HS-5 (cell line): ENCODE measurements at regions not wholly inside any gene's neighbourhood (a gene's known extent, or its start where the extent isn't known, plus 50 kb on each side); places are given as distances from the start of the nearest gene placed in this dataset.
"Not testable (repeated sequence)": the region's sequence is repeated elsewhere in the genome, so short reads cannot be mapped to it uniquely, and the experiment has no call there.

Source experiments
- DNase-seq: peaks from one replicate; pipeline ENCODE4 v3.0.0-alpha.2; 2012; ENCODE audit warnings: low read depth

DNA sequence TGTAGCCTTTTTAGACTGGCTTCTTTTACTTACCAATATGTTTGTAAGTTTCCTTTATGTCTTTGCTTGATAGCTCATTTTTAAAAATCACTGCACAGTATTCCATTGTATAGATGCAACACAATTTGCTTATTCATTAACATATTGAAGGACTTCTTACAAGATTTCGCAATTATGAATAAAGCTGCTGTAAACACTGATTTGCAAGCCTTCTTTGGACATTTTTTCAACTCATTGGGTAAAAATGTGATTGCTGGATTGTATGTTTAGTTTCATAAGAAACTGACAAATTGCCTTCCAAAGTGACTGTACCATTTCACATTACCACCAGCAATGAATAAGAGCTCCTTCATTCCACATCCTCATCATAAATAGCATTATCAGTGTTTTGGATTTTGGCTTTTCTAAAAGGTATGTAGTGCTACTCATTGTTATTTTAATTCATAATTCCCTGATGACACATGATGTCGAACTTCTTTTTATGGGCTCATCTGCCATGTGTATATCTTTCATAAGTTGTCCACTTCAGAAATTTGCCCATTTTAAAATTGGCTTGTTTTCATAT, 80.7 kb downstream of the TFAP2B start:
- peak; percentile 93 for DNase-seq

DNA sequence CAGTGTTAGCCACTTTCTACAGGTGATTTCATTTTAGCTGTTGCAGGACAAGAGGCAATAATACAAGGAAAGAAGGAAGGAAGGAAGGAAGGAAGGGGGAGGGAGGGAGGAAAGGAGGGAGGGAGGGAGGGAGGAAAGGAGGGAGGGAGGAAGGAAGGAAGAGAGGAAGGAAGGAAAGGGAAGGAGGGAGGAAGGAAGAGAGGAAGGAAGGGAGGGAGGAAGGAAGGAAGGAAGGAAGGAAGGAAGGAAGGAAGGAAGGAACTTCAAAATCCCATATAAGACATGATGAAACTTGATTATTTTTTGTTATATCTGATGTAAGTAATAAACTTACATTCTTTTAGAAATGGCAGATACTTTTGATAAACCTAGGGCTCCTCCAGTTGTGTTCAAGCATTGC, 83.6 kb downstream of the TFAP2B start:
- DNase-seq: no peak

DNA sequence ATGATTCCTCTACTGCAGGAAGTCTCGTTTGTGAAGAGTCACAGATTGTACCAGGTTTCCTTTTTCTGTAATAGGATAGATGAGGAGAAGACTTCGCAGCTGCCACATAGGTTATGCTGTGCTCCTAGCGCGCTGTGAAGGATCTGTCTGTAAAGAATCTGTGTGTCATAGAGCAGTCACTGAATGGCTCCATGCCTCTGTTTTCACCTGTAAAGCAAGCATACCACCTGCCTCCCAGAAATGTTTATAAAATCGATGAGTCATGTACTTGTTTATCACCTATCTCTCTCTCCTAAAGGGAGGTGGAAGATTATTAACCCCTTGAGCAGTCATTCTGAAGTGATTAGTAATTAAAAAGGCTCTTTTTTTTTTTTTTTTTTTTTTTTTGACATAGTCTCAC, 86.6 kb downstream of the TFAP2B start:
- no peak for DNase-seq

DNA sequence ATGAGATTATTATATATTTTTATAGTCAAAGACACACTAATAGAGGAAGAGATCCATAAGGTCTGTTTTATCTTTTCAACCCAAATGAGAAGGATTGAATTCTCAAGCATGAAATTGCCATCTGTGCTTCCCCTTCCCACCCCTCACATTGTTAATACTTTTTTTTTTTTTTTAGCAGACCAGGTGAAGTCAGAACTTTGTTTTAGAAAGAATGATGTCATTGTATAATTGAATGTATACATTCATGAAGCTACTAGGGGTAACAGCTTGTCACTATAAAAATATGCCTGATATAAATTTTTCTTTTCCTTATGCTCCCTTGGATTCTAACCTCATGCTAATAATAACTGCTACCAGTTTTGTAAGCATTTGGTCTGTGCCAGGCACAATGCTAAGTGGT, 88.9 kb downstream of the TFAP2B start:
- DNase-seq: no peak

DNA sequence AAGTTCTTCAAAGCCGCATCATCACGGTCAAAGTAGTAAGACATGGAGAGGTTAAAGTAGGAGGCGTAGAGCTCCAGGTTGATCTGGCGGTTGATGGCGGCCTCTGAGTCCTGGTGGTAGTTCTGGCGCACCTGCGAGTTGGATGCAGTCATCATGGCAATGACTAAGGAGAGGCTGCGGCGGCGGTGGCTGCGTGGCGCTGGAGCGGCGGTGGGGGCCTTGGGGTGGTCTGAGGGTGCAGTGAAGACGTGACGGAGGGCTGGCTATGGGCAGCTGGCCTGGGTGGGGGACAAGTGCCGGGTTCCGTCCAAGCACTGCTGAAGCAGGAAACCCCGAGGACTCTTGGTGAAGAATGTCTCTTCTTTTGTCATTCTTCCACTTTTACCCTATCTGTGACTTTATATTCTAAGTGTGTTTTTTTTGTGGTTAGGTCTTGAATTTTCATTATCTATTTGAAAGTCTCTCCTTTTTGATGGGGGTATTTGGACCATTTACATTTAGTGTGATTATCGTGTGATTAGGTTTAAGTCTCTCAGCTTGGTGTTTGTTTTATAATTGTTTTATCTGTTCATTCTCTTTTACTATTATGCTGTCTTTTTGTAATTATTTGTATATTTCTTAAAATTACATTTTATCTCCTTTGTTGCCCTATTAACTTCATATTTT, 94.6 kb downstream of the TFAP2B start:
- DNase-seq: no peak

DNA sequence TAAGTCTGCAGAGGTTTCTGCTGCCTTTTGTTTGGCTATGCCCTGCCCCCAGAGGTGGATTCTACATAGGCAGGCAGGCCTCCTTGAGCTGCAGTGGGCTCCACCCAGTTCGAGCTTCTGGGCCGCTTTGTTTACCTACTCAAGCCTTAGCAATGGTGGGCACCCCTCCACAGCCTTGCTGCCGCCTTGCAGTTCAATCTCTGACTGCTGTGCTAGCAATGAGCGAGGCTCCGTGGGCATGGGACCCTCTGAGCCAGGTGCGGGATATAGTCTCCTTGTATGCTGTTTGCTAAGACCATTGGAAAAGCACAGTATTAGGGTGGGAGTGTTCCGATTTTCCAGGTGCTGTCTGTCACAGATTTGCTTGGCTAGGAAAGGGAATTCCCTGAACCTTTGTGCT, 102.7 kb downstream of the TFAP2B start:
- not testable (repeated sequence) for DNase-seq

DNA sequence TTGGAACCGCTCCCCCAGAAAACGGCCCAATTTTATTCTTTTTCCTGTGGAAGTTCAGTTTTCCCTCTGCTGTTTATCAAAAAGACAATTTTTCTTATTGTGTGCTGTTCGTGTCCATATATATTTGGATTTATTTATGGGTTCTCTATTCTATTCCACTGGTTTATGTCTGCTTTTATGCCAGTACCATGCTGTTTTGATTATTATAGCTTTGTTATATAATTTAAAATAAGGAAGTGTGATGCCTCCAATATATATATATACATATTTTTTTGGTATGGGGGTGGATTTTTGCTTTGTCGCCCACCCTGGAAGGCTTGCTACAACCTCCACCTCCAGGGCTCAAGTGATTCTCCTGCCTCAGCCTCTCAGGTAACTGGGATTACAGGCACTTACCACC, 103.3 kb downstream of the TFAP2B start:
- no peak for DNase-seq

DNA sequence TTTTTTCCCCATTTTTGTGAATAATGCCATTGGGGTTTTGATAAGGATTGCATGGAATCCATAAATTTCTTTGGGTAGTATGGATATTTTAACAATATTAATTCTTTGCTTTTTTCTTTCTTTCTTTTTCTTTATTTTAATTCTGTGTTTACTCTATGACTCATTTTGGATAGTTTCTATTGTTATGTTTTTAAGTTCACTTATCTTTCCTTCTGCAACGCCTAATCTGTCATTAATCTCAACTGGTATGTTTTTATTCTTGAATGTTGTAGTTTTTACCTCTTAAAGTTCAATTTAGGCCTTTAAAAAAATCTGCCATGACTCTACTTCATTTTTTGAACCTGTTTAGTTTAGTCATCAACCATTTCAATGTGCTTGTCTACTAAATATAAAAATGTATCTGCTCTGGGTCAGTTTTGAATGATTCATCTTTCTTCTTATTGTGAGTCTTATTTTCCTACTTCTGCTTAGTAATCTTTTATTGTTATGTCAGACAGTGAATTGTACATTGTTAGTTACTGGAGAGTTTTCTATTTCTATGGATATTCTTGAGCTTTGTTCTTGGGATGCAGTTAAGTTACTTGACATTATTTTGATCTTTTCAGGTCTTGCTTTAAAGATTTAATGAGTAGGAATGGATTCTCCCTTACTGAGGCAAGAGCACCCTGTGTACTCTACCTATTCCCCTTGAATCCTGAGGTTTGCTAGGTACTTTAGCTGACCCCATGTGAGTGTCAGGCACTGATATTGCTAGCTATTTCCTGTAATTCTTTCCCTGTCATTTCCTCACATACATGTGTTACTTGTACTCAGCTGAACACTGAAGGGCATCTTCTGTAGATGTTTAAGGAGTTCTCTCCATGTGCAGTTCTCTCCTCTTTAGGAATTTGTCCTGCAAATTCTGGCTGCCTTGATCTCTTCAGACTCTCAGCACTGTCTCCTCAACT, 104.2 kb downstream of the TFAP2B start:
- DNase-seq: no peak

DNA sequence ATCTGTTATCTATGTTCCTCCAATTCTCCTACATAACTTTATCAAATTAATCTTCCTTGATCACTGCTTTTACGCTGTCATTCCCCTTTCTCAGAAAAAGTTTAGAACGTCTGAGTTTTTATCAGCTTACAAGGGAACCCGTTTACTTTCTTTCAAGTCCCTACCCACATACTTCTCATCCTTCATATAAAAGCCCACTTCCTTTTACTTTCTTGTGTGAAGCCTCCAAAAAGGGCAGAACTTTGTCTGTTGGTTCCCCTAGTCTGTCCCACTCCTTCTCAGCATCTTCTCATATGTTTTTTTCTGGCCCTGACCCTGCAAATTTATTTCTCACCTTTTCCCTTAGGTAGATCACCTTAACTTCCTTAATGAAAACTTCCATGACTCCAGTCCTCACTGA, 106.1 kb downstream of the TFAP2B start:
- no peak for DNase-seq

DNA sequence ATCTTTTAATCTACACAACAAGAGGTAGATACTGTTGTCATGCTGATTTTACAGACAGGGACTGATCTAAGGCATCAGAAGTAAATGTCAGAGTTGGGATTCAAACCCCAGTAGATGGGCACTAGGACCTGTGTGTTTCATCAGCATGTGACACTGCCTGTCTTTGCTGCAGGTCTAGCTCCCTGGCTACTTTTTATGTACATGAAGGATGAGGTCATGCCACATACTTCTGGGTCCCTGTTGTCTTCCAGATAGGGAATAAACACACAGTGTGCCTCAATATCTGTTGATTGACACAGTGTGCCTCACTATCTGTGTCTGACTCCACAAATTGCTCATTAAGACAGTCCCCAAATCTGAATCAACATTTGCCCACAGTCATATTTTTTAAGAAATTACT, 106.9 kb downstream of the TFAP2B start:
- DNase-seq: no peak

DNA sequence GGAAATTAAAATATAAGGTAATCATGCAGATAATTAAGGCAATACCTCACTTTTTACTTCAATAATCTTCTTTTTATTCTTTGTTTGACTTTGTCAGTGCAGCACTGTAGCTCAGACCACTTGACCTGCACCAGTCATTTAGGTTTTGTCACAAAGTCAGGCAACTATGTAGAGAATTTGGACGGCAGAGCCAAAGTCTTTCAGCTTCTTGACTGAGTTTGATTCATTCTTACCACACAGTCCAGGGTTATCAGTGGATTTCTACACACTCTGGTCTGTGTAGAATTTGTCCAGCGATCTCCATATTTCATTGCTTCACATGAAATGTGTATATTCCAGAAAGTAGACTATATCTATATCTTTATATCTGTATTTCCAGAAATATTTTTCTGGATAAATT, 107.3 kb downstream of the TFAP2B start:
- no peak for DNase-seq

DNA sequence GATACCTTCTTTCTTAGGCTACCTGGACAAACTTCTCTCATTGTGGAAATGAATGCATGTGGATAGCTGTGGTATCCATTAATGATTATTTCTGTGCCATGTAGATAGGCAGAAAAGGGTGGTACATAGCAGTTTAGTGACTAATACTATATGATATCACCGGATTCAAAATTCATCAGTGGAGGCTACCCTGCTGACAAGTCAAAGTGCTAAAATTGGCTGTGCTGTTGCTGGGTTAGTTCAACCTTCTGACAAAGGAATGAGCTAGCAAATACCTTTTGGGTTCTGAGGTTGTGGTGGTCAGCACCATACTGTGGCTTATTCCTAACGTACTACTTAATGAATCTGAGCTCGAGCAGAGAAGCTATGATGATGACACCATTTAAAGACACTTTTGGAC, 109.1 kb downstream of the TFAP2B start:
- DNase-seq: no peak

DNA sequence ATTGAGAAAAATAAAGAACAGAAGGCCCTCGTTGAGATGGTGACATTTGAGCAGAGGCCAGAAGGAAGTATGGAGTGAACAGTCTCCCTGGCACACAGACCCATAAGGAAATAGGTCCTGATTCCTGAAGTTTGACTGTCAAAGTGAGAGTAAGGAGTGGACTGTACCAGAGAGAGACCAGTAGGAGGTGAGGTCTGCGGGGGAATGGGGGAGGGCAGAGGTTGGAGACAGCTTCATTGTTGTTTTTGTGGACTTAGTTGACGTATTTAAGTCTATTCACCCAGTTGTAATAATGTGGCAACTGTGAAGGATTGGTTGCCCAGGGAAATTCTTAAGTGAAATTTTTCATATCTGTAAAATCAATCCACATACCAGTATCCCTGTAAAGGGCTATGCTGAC, 110.7 kb downstream of the TFAP2B start:
- no peak for DNase-seq

DNA sequence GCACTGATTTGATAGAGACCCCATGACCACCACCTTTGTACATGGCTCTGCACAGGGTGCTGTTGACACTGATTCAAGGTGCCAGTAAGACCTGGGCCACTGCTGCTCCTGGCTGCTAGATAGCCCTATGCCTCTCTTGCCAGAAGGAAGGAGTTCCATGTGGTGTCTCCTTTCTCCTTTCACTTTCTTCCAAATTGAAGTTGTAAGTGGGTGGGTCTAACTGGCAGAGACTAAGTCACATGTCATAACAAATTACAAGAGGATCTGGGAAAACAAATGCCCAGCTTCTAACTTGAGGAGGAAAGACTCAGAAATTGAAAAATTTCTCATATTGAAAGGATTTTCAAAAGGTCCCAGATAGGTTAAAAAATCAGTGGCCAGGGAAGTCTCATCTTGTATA, 116.8 kb downstream of the TFAP2B start:
- DNase-seq: no peak

DNA sequence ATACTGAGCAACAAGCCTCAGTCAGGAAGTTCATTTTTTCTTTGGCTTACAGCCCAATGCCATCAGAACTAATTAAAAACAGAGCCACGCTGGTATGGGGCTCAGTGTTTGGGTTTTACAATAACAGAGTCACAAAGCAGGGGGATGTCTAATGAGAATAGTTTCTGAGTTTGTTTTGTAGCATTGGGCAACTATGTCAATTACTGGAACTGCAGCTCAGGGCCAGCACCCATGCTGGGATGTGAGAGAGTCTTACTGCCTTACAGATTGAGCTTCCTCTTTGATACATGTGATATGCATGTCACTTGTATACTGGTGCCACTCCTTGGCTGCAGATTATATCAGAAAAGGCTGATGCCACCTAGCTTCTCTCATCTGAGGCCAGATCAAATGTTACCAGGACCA, 117.6 kb downstream of the TFAP2B start:
- no peak for DNase-seq

DNA sequence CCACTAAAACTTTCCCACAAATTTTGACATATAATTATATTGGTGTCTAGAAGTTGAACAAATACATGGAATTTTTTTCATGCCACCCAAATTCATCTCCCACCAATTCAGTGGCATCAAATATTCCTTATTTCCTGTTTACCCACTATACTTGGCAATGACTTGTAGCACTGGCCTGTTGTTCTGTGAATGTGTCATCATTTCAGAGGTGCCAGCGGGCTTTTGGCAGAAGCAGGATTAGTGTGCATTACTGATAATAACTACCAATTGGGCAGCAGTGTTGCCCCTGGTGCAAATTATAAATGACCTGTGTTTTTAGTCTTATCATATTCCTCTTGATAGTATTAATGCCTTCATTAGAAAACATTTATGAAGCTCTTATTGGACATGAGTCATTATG, 121.3 kb downstream of the TFAP2B start:
- no peak for DNase-seq

DNA sequence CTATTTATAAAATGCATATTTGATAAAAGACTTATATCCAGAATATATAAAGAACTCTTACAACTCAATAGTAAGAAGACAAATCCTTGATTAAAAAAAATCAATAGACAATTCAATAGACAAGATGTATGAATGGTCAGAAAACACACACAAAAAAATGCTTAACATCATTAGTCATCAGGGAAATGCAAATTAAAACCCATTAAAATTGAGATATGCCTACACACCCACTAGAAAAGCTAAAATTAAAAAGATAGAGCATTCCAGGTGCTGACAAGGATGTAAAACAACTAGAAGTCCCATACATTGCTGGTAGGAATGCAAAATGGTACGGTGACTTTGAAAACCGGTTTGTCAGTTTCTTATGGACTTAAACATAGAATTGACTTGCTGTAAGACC, 127.1 kb downstream of the TFAP2B start:
- DNase-seq: no peak

DNA sequence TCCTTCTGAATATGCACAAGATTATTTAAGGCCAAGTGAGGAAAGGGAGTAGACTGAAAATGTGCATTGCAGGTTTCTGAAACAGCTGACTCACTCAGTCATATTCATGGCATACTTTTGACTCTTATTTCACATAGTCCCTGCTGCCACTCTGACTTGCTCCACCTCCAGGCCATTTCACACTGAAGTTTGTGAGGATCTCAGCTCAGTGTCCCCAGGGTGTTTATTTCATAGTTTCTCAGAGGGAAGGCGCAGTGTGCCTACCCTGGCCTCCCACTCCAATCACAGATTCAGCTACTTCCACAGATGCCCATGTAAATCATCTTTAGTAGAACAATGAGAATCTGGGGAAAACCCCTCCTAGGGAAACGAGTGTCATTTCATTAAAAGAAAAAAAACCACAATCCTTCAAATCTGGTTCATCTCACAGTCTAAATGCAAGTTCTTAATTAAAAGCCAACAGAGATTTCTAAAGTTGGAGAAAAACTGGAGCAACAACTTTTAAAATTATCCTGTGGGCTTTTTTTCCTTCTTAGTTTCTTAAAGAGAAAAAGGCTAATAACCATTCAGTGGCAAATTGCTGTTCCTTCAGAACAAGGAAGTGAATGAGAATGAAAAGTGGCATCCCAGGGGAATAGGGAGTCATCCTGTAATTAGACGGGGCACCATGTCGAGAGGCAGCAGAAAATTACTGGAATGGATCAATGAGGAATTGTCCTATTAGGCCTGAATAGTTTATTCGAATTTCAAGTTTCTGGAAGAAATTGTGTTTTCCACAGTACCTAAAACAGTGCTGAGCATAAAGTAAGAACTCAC, 133.6 kb downstream of the TFAP2B start:
- no peak for DNase-seq

DNA sequence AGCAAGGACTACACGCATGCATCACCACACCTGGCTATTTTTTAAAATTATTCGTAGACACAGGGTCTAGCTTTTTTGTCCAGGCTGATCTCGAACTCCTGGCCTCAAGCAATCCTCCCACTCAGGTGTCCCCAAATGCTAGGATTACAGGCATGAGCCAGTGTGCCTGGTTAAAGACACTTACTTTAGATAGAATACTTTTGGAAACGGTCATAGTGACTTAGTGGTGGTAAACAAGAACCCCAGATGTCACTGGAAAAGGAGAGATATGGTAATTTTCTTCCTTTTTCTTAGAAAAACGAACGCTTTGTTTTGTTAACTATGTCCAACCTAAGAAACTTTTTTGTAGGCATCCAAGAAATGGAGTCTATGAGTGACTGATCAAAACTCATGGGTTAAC, 137.3 kb downstream of the TFAP2B start:
- no peak for DNase-seq

DNA sequence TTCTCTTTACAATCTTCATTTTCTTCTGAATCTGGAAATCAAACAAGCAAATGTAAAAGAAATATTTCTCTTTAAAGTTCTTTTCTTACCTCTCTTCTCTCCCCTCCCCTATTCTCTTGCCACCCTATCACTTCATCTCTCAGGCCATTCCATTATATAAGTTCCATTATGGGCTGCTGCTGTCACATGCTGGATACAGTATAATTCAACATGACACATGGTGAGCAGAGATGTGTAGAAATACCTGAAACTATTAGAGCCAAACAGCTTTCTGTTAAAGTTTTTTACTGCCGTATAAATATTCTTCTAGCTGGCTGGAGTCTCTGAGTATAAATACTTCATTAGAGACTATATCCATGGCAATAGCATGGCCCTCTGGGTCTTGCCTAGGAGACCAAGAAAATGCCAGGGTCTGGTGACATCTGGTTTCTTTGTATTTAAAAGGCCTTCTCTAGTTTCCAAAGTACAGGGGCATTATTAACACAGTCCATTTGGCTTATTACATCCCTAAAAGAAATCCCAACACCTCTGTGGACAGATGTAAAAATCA, 139.6 kb downstream of the TFAP2B start:
- no peak for DNase-seq

DNA sequence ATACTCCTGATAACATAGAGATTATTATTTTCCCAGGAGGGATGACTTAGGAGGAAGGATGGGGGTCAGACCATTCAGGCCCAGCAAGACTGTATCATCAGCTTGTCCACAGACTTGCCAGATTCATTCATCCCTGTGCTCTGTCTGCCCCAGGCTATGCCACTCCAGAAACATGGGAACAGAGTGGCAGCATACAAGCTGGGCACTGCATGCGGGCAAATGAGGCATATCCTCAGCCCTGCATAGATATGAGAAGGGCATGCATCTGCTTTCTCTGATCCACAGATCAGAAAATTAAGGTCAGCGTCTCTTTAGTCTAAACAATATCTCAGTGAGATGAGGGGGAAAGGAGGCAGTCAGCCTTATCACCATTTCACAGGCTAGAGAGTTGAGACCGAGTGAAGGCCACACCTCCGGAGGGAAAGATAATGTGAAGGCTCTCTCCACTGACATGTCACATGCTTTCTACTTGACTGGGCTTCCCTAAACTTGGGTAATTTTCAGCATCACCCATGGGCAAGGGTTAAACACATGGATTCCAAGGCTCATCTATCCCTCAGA, 140.5 kb downstream of the TFAP2B start:
- no peak for DNase-seq

DNA sequence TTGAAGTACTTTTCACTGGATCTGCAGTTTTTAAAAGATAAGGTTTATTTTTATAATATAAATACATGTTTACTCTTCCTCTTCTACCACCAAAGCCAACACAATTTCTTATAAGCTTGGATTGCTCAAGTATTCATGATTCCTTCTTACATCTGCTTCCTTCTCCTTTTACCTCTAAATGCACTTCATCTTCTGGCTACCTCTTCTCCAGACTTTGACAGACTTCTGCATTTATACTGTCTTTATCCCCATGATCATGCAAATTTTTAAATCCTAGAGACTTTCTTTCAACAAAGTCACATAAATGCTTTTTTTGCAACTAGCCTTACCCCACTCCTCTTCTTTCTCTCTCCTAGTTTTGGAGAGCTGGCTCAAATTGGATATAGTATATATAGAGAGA, 142.9 kb downstream of the TFAP2B start:
- no peak for DNase-seq
